ENCODE measurements at regions not wholly inside any gene's neighbourhood (a gene's known extent, or its start where the extent isn't known, plus 50 kb on each side); places are given as distances from the start of the nearest gene placed in this dataset.

GRCh38 chr4:36493251-36493650 is 211.8 kb downstream of the DTHD1 start:
- DNase-seq (ENCODE audit: low read depth in 2 of 2) = no peak

- DNase-seq (ENCODE audit: low read depth in 2 of 2) = no peak
Measured at GRCh38 chr4:36494016-36494415, 212.6 kb downstream of the DTHD1 start.

GRCh38 chr4:36494747-36495146 is 213.3 kb downstream of the DTHD1 start:
- DNase-seq (ENCODE audit: low read depth in 2 of 2) = no peak

- no peak for DNase-seq (ENCODE audit: low read depth in 2 of 2)
Measured at GRCh38 chr4:36502350-36502749, 220.9 kb downstream of the DTHD1 start.

- no peak for DNase-seq (ENCODE audit: low read depth in 2 of 2)
Measured at GRCh38 chr4:36508394-36508793, 227.0 kb downstream of the DTHD1 start.

GRCh38 chr4:36509845-36510244 is 228.4 kb downstream of the DTHD1 start:
- DNase-seq (ENCODE audit: low read depth in 2 of 2) = no peak

GRCh38 chr4:36511785-36512184 is 230.4 kb downstream of the DTHD1 start:
- no peak for DNase-seq (ENCODE audit: low read depth in 2 of 2)

GRCh38 chr4:36516522-36517095 is 235.2 kb downstream of the DTHD1 start:
- DNase-seq (ENCODE audit: low read depth in 2 of 2) = no peak

- no peak for DNase-seq (ENCODE audit: low read depth in 2 of 2)
Measured at GRCh38 chr4:36523182-36523581, 241.8 kb downstream of the DTHD1 start.

GRCh38 chr4:36532670-36533379 is 251.4 kb downstream of the DTHD1 start:
- no peak for DNase-seq (ENCODE audit: low read depth in 2 of 2)

- DNase-seq (ENCODE audit: low read depth in 2 of 2) = no peak
Measured at GRCh38 chr4:36533944-36534343, 252.5 kb downstream of the DTHD1 start.

- DNase-seq (ENCODE audit: low read depth in 2 of 2) = no peak
Measured at GRCh38 chr4:36547383-36547782, 266.0 kb downstream of the DTHD1 start.

GRCh38 chr4:36549252-36549651 is 267.8 kb downstream of the DTHD1 start:
- DNase-seq (ENCODE audit: low read depth in 2 of 2) = no peak

GRCh38 chr4:36549992-36550391 is 268.6 kb downstream of the DTHD1 start:
- DNase-seq (ENCODE audit: low read depth in 2 of 2) = no peak

- no peak for DNase-seq (ENCODE audit: low read depth in 2 of 2)
Measured at GRCh38 chr4:36551697-36552214, 270.3 kb downstream of the DTHD1 start.

GRCh38 chr4:36553029-36553428 is 271.6 kb downstream of the DTHD1 start:
- no peak for DNase-seq (ENCODE audit: low read depth in 2 of 2)

GRCh38 chr4:36553453-36553852 is 272.0 kb downstream of the DTHD1 start:
- DNase-seq (ENCODE audit: low read depth in 2 of 2) = no peak

GRCh38 chr4:36556984-36557383 is 275.6 kb downstream of the DTHD1 start:
- DNase-seq (ENCODE audit: low read depth in 2 of 2) = no peak

GRCh38 chr4:36568575-36568974 is 287.2 kb downstream of the DTHD1 start:
- DNase-seq (ENCODE audit: low read depth in 2 of 2) = no peak

GRCh38 chr4:36573441-36573840 is 292.0 kb downstream of the DTHD1 start:
- DNase-seq (ENCODE audit: low read depth in 2 of 2) = no peak

GRCh38 chr4:36574816-36575215 is 293.4 kb downstream of the DTHD1 start:
- no peak for DNase-seq (ENCODE audit: low read depth in 2 of 2)

- no peak for DNase-seq (ENCODE audit: low read depth in 2 of 2)
Measured at GRCh38 chr4:36582198-36582597, 300.8 kb downstream of the DTHD1 start.

GRCh38 chr4:36587909-36588472 is 306.6 kb downstream of the DTHD1 start:
- no peak for DNase-seq (ENCODE audit: low read depth in 2 of 2)
